Skeletal muscle tissue (tissue), 3 donors: ENCODE measurements at regions not wholly inside any gene's neighbourhood (a gene's known extent, or its start where the extent isn't known, plus 50 kb on each side); places are given as distances from the start of the nearest gene placed in this dataset.

Source experiments
- H3K27ac ChIP-seq: one replicate; pipeline ENCODE4 v1.7.0; 2013; ENCODE audit warnings: mild to moderate bottlenecking, low read depth, low read length, inconsistent platforms
- H3K27me3 ChIP-seq, 3 donors: one replicate each; pipeline ENCODE4 v1.7.0; 2013; ENCODE audit warnings: low read length in 3 of 3; ENCODE audit not compliant: control insufficient read depth in 3 of 3, insufficient read depth in 3 of 3
- H3K36me3 ChIP-seq, 3 donors: one replicate each; pipeline ENCODE4 v1.7.0; 2013; ENCODE audit warnings: low read length in 3 of 3; ENCODE audit not compliant: control insufficient read depth in 3 of 3, insufficient read depth in 3 of 3
- H3K4me1 ChIP-seq, 3 donors: one replicate each; pipeline ENCODE4 v1.7.0; 2013; ENCODE audit warnings: low read length in 3 of 3, mild to moderate bottlenecking in 3 of 3; ENCODE audit not compliant: control insufficient read depth in 3 of 3, insufficient read depth in 3 of 3
- H3K4me3 ChIP-seq, 3 donors: one replicate each; pipeline ENCODE4 v1.7.0; 2013; ENCODE audit warnings: low read length in 3 of 3
- H3K9ac ChIP-seq, 3 donors: one replicate each; pipeline ENCODE4 v1.7.0; 2013; ENCODE audit warnings: low read length in 3 of 3, mild to moderate bottlenecking in 3 of 3, moderate library complexity in 2 of 3, low read depth in 1 of 3
- H3K9me3 ChIP-seq, 3 donors: one replicate each; pipeline ENCODE4 v1.7.0; 2013; ENCODE audit warnings: low read length in 3 of 3; ENCODE audit not compliant: control insufficient read depth in 3 of 3
- donor health status: Osteomylitis.

- Histone ChIP-seq H3K9ac (no peak overlapping the region), H3K9me3 (no peaks in the 10 kb centered on the region), H3K4me3 (no peak overlapping the region), H3K27ac (no peak overlapping the region), H3K27me3 (no peaks in the 10 kb centered on the region), H3K36me3 (no peaks in the 10 kb centered on the region), H3K4me1 (peaks cover 0 to 6% (median 4%) of the 10 kb centered on the region in 3 donors)
Observed at GRCh38 chr6:113353392-113353791, 503.8 kb upstream of the MARCKS start.

- no peaks in the 10 kb centered on the region for H3K36me3 ChIP-seq
Observed at GRCh38 chr6:113354204-113354895, 502.8 kb upstream of the MARCKS start.

GRCh38 chr6:113356139-113356538 lies 501.0 kb upstream of the MARCKS start:
- Histone ChIP-seq H3K27ac (no peak overlapping the region), H3K36me3 (no peaks in the 10 kb centered on the region), H3K4me3 (no peak overlapping the region), H3K9ac (no peak overlapping the region), H3K4me1 (peaks cover 5 to 7% (median 7%) of the 10 kb centered on the region in 3 donors), H3K27me3 (no peaks in the 10 kb centered on the region), H3K9me3 (no peaks in the 10 kb centered on the region)

More at GRCh38 chr6:113354204-113354895, 502.8 kb upstream of the MARCKS start:
- no peak overlapping the region for H3K4me3 ChIP-seq
- no peak overlapping the region for H3K9ac ChIP-seq
- H3K9me3 ChIP-seq, result no peaks in the 10 kb centered on the region
- no peaks in the 10 kb centered on the region for H3K27me3 ChIP-seq
- peaks cover 0 to 6% (median 4%) of the 10 kb centered on the region in 3 donors for H3K4me1 ChIP-seq
- no peak overlapping the region for H3K27ac ChIP-seq

- H3K4me1 ChIP-seq, result peaks cover 5 to 7% (median 5%) of the 10 kb centered on the region in 3 donors
- H3K36me3 ChIP-seq, result no peaks in the 10 kb centered on the region
- no peaks in the 10 kb centered on the region for H3K27me3 ChIP-seq
- no peak overlapping the region for H3K4me3 ChIP-seq
- no peak overlapping the region for H3K9ac ChIP-seq
- no peaks in the 10 kb centered on the region for H3K9me3 ChIP-seq
- no peak overlapping the region for H3K27ac ChIP-seq
Observed at GRCh38 chr6:113357041-113357440, 500.1 kb upstream of the MARCKS start.

DNA sequence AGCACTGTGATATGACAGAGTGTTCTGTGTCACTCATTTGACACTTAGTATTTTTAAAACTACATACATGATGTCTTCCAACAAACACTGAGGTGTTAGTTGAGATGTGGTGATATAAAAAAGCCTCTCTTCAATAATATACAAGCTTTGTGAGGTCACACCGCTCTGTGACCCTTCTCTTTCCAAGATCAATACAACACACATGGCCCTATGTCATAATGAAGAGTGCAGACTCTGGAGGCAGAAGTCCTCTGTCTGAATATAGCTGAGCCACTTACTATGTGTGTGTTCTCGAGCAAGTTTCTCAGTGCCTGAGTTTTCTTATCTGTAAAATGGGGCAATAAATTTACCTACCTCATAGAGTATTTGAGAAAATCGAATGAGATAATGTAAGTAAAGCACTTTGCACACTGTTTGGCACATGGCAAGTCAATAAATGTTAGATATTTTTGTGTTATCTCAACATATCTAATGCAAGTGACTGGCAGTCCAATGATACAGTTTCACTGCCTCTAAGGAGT lies 499.0 kb upstream of the MARCKS start:
- peaks cover 5 to 7% (median 5%) of the 10 kb centered on the region in 3 donors for H3K4me1 ChIP-seq
- no peaks in the 10 kb centered on the region for H3K27me3 ChIP-seq
- no peaks in the 10 kb centered on the region for H3K9me3 ChIP-seq
- no peak overlapping the region for H3K27ac ChIP-seq
- H3K36me3 ChIP-seq, result no peaks in the 10 kb centered on the region
- H3K9ac ChIP-seq, result no peak overlapping the region
- H3K4me3 ChIP-seq, result no peak overlapping the region

DNA sequence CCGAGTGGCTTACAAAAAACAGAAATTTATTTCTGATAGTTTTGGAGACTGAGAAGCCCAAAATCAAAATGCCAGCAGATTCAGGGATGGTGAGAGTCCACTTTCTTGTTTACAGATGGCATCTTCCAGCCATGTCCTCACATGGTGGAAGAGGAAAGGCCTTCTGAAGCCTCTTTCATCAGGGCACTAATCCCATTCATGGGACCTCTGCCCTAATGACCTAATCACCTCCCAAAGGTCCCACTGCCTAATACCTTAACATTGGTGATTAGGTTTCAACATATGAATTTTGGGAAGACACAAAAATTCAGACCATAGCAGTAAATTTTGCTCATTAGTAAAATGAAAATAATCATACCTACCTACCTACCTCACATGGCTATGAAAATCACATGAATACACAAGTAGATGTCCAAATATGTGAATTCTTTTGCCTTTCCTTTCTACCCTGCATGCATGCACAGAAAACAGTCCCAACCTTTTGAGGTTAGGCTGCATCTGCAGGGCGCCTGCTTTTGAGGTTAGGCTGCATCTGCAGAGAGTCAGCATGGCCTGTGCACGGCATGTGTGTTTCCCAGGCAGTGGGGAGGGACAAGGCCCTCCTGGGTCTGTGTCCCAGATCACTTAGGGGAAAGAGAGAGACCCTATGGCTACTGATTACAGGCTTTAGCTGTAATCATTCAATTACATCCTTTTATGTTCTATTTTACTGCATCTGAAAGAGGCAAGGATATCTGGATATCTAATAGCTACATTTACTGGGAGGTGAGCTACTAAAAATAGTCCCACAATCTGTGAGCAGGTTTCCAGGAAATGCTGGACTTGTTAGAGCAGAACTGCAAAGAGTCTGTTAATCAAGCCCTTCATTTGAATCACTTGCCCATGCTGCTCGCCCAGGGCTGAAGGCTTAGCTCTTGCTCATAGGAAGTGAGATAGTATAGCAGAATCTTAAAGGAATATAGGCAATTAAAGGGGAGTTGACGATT lies 497.7 kb upstream of the MARCKS start:
- Histone ChIP-seq H3K9ac (no peak overlapping the region), H3K27ac (no peak overlapping the region), H3K4me1 (peaks cover 5 to 7% (median 5%) of the 10 kb centered on the region in 3 donors), H3K9me3 (no peaks in the 10 kb centered on the region), H3K36me3 (no peaks in the 10 kb centered on the region), H3K4me3 (no peak overlapping the region), H3K27me3 (no peaks in the 10 kb centered on the region)

GRCh38 chr6:113361014-113361645 lies 496.0 kb upstream of the MARCKS start:
- no peak overlapping the region for H3K9ac ChIP-seq
- H3K36me3 ChIP-seq, result no peaks in the 10 kb centered on the region
- no peak overlapping the region for H3K4me3 ChIP-seq
- H3K4me1 ChIP-seq, result peaks cover 5 to 7% (median 5%) of the 10 kb centered on the region in 3 donors
- no peaks in the 10 kb centered on the region for H3K27me3 ChIP-seq
- H3K27ac ChIP-seq, result no peak overlapping the region
- H3K9me3 ChIP-seq, result no peaks in the 10 kb centered on the region

GRCh38 chr6:113362301-113363047 lies 494.7 kb upstream of the MARCKS start:
- Histone ChIP-seq H3K4me3 (no peak overlapping the region), H3K36me3 (no peaks in the 10 kb centered on the region), H3K27me3 (no peaks in the 10 kb centered on the region), H3K9ac (no peak overlapping the region), H3K4me1 (peaks cover 5 to 7% (median 5%) of the 10 kb centered on the region in 3 donors), H3K27ac (no peak overlapping the region), H3K9me3 (no peaks in the 10 kb centered on the region)

GRCh38 chr6:113363048-113363798 lies 493.9 kb upstream of the MARCKS start:
- Histone ChIP-seq H3K4me1 (peaks cover 5 to 7% (median 5%) of the 10 kb centered on the region in 3 donors), H3K9me3 (no peaks in the 10 kb centered on the region), H3K27ac (no peak overlapping the region), H3K9ac (no peak overlapping the region), H3K27me3 (no peaks in the 10 kb centered on the region), H3K4me3 (no peak overlapping the region), H3K36me3 (no peaks in the 10 kb centered on the region)
